Endothelial cell of hepatic sinusoid (primary cell): ENCODE measurements at regions not wholly inside any gene's neighbourhood (a gene's known extent, or its start where the extent isn't known, plus 50 kb on each side); places are given as distances from the start of the nearest gene placed in this dataset.

Source experiments
- in situ Hi-C: cut with HindIII; loops from 2 replicates; pipeline ENCODE4 v1.10.0; 2017; ENCODE audit warnings: low sequenced_read_pairs

GRCh38 chr3:124230432-124230831 lies 238.5 kb upstream of the ROPN1 start:
- in situ Hi-C loops = loop anchor here (5.0 kb wide), 1 partner anchor 52 kb away; no protein-coding TSS in a partner anchor

- in situ Hi-C loops = loop anchor here (5.0 kb wide), 1 partner anchor 51 kb away; no protein-coding TSS in a partner anchor
Observed at GRCh38 chr3:124230998-124231397, 239.1 kb upstream of the ROPN1 start.

- in situ Hi-C loops = loop anchor here (5.0 kb wide), 1 partner anchor 47 kb away; no protein-coding TSS in a partner anchor
Observed at GRCh38 chr3:124234852-124235252, 242.9 kb upstream of the ROPN1 start.

- in situ Hi-C loops = no loop called here
Observed at GRCh38 chr3:124235446-124235845, 243.5 kb upstream of the ROPN1 start.

GRCh38 chr3:124243177-124243859 lies 251.4 kb upstream of the ROPN1 start:
- in situ Hi-C loops = no loop called here

- in situ Hi-C loops = no loop called here
Observed at GRCh38 chr3:124246376-124246775, 254.5 kb upstream of the ROPN1 start.

- in situ Hi-C loops = no loop called here
Observed at GRCh38 chr3:124246949-124247348, 255.0 kb upstream of the ROPN1 start.

- in situ Hi-C loops = no loop called here
Observed at GRCh38 chr3:124248471-124249028, 256.6 kb upstream of the ROPN1 start.

- in situ Hi-C loops = no loop called here
Observed at GRCh38 chr3:124249038-124249437, 257.1 kb upstream of the ROPN1 start.

- in situ Hi-C loops = no loop called here
Observed at GRCh38 chr3:124250053-124250452, 258.1 kb upstream of the ROPN1 start.

GRCh38 chr3:124256156-124256555 lies 264.2 kb upstream of the ROPN1 start:
- in situ Hi-C loops = no loop called here

GRCh38 chr3:124256599-124256998 lies 264.7 kb upstream of the ROPN1 start:
- in situ Hi-C loops = no loop called here

GRCh38 chr3:124257336-124257864 lies 265.5 kb upstream of the ROPN1 start:
- in situ Hi-C loops = no loop called here

- in situ Hi-C loops = no loop called here
Observed at GRCh38 chr3:124258057-124258500, 266.2 kb upstream of the ROPN1 start.

- in situ Hi-C loops = no loop called here
Observed at GRCh38 chr3:124260206-124260915, 268.4 kb upstream of the ROPN1 start.

GRCh38 chr3:124261306-124261705 lies 269.4 kb upstream of the ROPN1 start:
- in situ Hi-C loops = no loop called here

GRCh38 chr3:124263168-124263567 lies 271.2 kb upstream of the ROPN1 start:
- in situ Hi-C loops = no loop called here

GRCh38 chr3:124264346-124264745 lies 272.4 kb upstream of the ROPN1 start:
- in situ Hi-C loops = no loop called here

GRCh38 chr3:124266487-124266886 lies 274.6 kb upstream of the ROPN1 start:
- in situ Hi-C loops = no loop called here

GRCh38 chr3:124267406-124267805 lies 275.5 kb upstream of the ROPN1 start:
- in situ Hi-C loops = no loop called here

GRCh38 chr3:124268355-124268754 lies 276.4 kb upstream of the ROPN1 start:
- in situ Hi-C loops = no loop called here

GRCh38 chr3:124269619-124270018 lies 277.7 kb upstream of the ROPN1 start:
- in situ Hi-C loops = no loop called here
